SIG-M5 treated with dmso at 0.1 percent for 504 hours (cell line): ENCODE measurements at regions not wholly inside any gene's neighbourhood (a gene's known extent, or its start where the extent isn't known, plus 50 kb on each side); places are given as distances from the start of the nearest gene placed in this dataset.

Experiments used
- DNase-seq: peaks from one replicate; lab custom pipeline; 2025; ENCODE audit not compliant: unreplicated experiment; lab: John Stamatoyannopoulos, UW

- no peak for DNase-seq
Observed at GRCh38 chr12:107223821-107224220, 130.5 kb upstream of the CRY1 start.

- DNase-seq, result no peak
Observed at GRCh38 chr12:107225635-107226034, 132.3 kb upstream of the CRY1 start.

- DNase-seq, result no peak
Observed at GRCh38 chr12:107226126-107226525, 132.8 kb upstream of the CRY1 start.

GRCh38 chr12:107228076-107228475 is 134.7 kb upstream of the CRY1 start:
- no peak for DNase-seq

GRCh38 chr12:107229827-107230226 is 136.5 kb upstream of the CRY1 start:
- DNase-seq, result no peak

GRCh38 chr12:107231303-107231702 is 138.0 kb upstream of the CRY1 start:
- no peak for DNase-seq

GRCh38 chr12:107233551-107233950 is 140.2 kb upstream of the CRY1 start:
- no peak for DNase-seq

- DNase-seq, result no peak
Observed at GRCh38 chr12:107235600-107235999, 142.3 kb upstream of the CRY1 start.

- no peak for DNase-seq
Observed at GRCh38 chr12:107236824-107237511, 143.6 kb upstream of the CRY1 start.

GRCh38 chr12:107238296-107238695 is 144.9 kb upstream of the CRY1 start:
- no peak for DNase-seq

GRCh38 chr12:107241411-107241810 is 148.1 kb upstream of the CRY1 start:
- no peak for DNase-seq

- no peak for DNase-seq
Observed at GRCh38 chr12:107242189-107242588, 148.8 kb upstream of the CRY1 start.

- DNase-seq, result no peak
Observed at GRCh38 chr12:107243341-107243740, 150.0 kb upstream of the CRY1 start.

- DNase-seq, result no peak
Observed at GRCh38 chr12:107244584-107244983, 151.2 kb upstream of the CRY1 start.

GRCh38 chr12:107247650-107248049 is 154.3 kb upstream of the CRY1 start:
- no peak for DNase-seq

- DNase-seq, result no peak
Observed at GRCh38 chr12:107248187-107248586, 154.8 kb upstream of the CRY1 start.

- DNase-seq, result no peak
Observed at GRCh38 chr12:107251288-107251687, 157.9 kb upstream of the CRY1 start.

- DNase-seq, result no peak
Observed at GRCh38 chr12:107253361-107253760, 160.0 kb upstream of the CRY1 start.

GRCh38 chr12:107254258-107254856 is 161.0 kb upstream of the CRY1 start:
- DNase-seq, result no peak

GRCh38 chr12:107258780-107259179 is 165.4 kb upstream of the CRY1 start:
- DNase-seq, result no peak

GRCh38 chr12:107263980-107264379 is 170.6 kb upstream of the CRY1 start:
- no peak for DNase-seq

GRCh38 chr12:107264667-107265066 is 171.3 kb upstream of the CRY1 start:
- DNase-seq, result no peak

GRCh38 chr12:107267604-107268003 is 174.3 kb upstream of the CRY1 start:
- DNase-seq, result no peak
